B cell (primary cell): ENCODE measurements at regions not wholly inside any gene's neighbourhood (a gene's known extent, or its start where the extent isn't known, plus 50 kb on each side); places are given as distances from the start of the nearest gene placed in this dataset.
A peak's percentile ranks its signal among the peaks of the same experiment; 100 is the strongest.

ENCODE experiments used
- ATAC-seq: fragments of 200-7000 bp; cut with Tn5 transposase; one replicate; pipeline ENCODE4 v1.10.0; 2021; ENCODE audit warnings: low read depth, mild to moderate bottlenecking, moderate number of reproducible peaks, moderate library complexity
- CTCF ChIA-PET: fragments of 350-600 bp; sonication (Branson Sonifier 250); formaldehyde crosslinking; loops from one replicate; lab custom pipeline; 2021; ENCODE audit warnings: antibody characterized with exemption, inconsistent platforms; lab: Charles Lee
- POLR2A ChIA-PET: fragments of 350-600 bp; sonication (Branson Sonifier 250); formaldehyde crosslinking; loops from one replicate; lab custom pipeline; 2021; ENCODE audit warnings: antibody characterized with exemption; lab: Charles Lee
- DNase-seq: peaks from one replicate; pipeline ENCODE4 v3.0.0; 2013
- H2AFZ ChIP-seq: 2 replicates; pipeline ENCODE4 v1.6.1; 2012; ENCODE audit warnings: mild to moderate bottlenecking, low read depth, low read length; ENCODE audit not compliant: insufficient read depth, poor library complexity, severe bottlenecking
- H3K27ac ChIP-seq, 2 donors: 1 replicate in 1 of 2; 2 replicates in 1 of 2; pipeline ENCODE4 v1.5.1; 2012 to 2013; ENCODE audit warnings: low read length in 2 of 2, mild to moderate bottlenecking in 2 of 2, moderate library complexity in 1 of 2
- H3K27me3 ChIP-seq, 4 experiments: fragments of 200-600 bp in 1 of 4; sonication (generic) in 1 of 4; replicated peaks in 1 of 4; 1 replicate in 2 of 4; 2 replicates in 2 of 4; pipeline versions ENCODE4 v1.6.1 to v1.7.0; 2013 to 2016; ENCODE audit warnings: low read length in 3 of 4, mild to moderate bottlenecking in 2 of 4, mixed read lengths in 1 of 4, moderate library complexity in 1 of 4; ENCODE audit not compliant: insufficient read depth in 4 of 4, control insufficient read depth in 3 of 4; ENCODE audit errors: control extremely low read depth in 1 of 4
- H3K36me3 ChIP-seq, 2 experiments: replicated peaks in 1 of 2; 1 replicate in 1 of 2; 2 replicates in 1 of 2; pipeline versions ENCODE4 v1.6.1 to v1.7.1; 2013; ENCODE audit warnings: low read length in 1 of 2; ENCODE audit not compliant: insufficient read depth in 2 of 2, control insufficient read depth in 1 of 2; ENCODE audit errors: control extremely low read depth in 1 of 2, extremely low read depth in 1 of 2
- H3K4me1 ChIP-seq, 2 donors: fragments of 200-600 bp in 1 of 2; sonication (generic) in 1 of 2; 1 replicate in 1 of 2; 2 replicates in 1 of 2; pipeline versions ENCODE4 v1.5.1 to v1.6.1; 2013 to 2017; ENCODE audit warnings: low read length in 2 of 2; ENCODE audit not compliant: control insufficient read depth in 2 of 2, insufficient read depth in 2 of 2
- H3K4me2 ChIP-seq: replicated peaks from 2 replicates; pipeline ENCODE3; 2012; ENCODE audit warnings: mild to moderate bottlenecking, low read depth, low read length; ENCODE audit not compliant: poor library complexity, severe bottlenecking
- H3K4me3 ChIP-seq, 5 experiments: fragments of 200-600 bp in 1 of 5; sonication (generic) in 1 of 5; 1 replicate in 3 of 5; 2 replicates in 2 of 5; pipeline versions ENCODE4 v1.5.1 to v1.7.0; 2011 to 2016; ENCODE audit warnings: low read length in 4 of 5, mild to moderate bottlenecking in 4 of 5, low read depth in 2 of 5, control low read depth in 1 of 5, moderate library complexity in 1 of 5; ENCODE audit not compliant: insufficient read depth in 1 of 5; ENCODE audit errors: control extremely low read depth in 1 of 5, extremely low read depth in 1 of 5
- H3K79me2 ChIP-seq: fragments of 200-600 bp; sonication (generic); one replicate; pipeline ENCODE4 v1.6.0; 2016; ENCODE audit warnings: low read length; ENCODE audit not compliant: control insufficient read depth, insufficient read depth
- H3K9ac ChIP-seq: fragments of 200-600 bp; sonication (generic); 2 replicates; pipeline ENCODE4 v1.6.1; 2017; ENCODE audit warnings: mild to moderate bottlenecking, low read length, moderate library complexity
- H3K9me3 ChIP-seq, 3 donors: one replicate each; pipeline versions ENCODE4 v1.6.1 to v1.7.1; 2013; ENCODE audit warnings: low read length in 2 of 3; ENCODE audit not compliant: control insufficient read depth in 2 of 3, insufficient read depth in 1 of 3; ENCODE audit errors: control extremely low read depth in 1 of 3
- H4K20me1 ChIP-seq: 2 replicates; pipeline ENCODE4 v1.6.0; 2012; ENCODE audit warnings: mild to moderate bottlenecking, low read length; ENCODE audit not compliant: insufficient read depth, control insufficient read depth, poor library complexity, severe bottlenecking
- H3K27ac Mint-ChIP-seq: one replicate; pipeline ENCODE4 v1.8.0; 2021; ENCODE audit warnings: mixed read lengths
- H3K27me3 Mint-ChIP-seq: one replicate; pipeline ENCODE4 v1.8.0; 2021; ENCODE audit warnings: mixed read lengths
- H3K4me1 Mint-ChIP-seq: one replicate; pipeline ENCODE4 v1.8.0; 2021; ENCODE audit warnings: mixed read lengths
- H3K4me3 Mint-ChIP-seq: one replicate; pipeline ENCODE4 v1.8.0; 2021; ENCODE audit warnings: mixed read lengths
- H3K9me3 Mint-ChIP-seq: one replicate; pipeline ENCODE4 v1.8.0; 2022; ENCODE audit warnings: mixed read lengths; ENCODE audit not compliant: insufficient read depth
- EZH2 ChIP-seq: IDR thresholded peaks from 2 replicates; pipeline ENCODE4 v1.6.1; 2012; ENCODE audit warnings: borderline replicate concordance, low read depth, mild to moderate bottlenecking, moderate library complexity, low read length; ENCODE audit not compliant: insufficient read depth, poor library complexity, severe bottlenecking
- WGBS: methylation state at CpG from one replicate; pipeline ENCODE4 v1.1.5; 2013; ENCODE audit warnings: missing lambda C conversion rate; ENCODE audit not compliant: insufficient coverage; 5-methylcytosine and 5-hydroxymethylcytosine counted together
- intact Hi-C: fragments of 100-400 bp; cut with micrococcal nuclease; formaldehyde crosslinking; loops from one replicate; pipeline ENCODE4 v1.10.0; 2022
- TF ChIP-seq, protein P1 (sequence below): fragments of 200-600 bp; IDR thresholded peaks from one replicate; pipeline ENCODE4 v1.8.0; 2022; ENCODE audit warnings: antibody characterized with exemption, mild to moderate bottlenecking

DNA sequence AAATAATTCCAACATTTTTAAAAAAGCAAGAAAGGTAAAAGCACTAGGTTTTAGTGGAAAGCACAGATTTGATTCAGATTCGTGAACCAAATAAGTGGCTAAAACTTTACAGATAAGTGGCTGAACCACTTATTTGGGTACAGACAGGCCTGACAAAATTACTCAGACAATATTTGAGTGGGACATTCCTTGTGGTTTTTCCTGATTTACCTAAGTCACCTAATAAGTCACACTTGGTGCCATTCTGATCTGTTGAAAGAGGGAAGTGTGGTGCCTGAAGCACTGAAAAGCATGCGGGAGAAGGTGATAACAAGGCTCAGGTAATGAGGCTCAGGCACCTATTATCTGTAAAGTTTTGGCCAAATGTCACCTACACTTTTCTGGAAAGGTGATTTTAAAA, 81.6 kb upstream of the CD55 start:
- Histone ChIP-seq H3K36me3 (no peaks in the 10 kb centered on the region), H3K9ac (no peak overlapping the region), H3K4me3 (no peak overlapping the region), H2AFZ (no peak overlapping the region), H4K20me1 (no peaks in the 10 kb centered on the region), H3K79me2 (no peaks in the 10 kb centered on the region), H3K4me1 (no peaks in the 10 kb centered on the region), H3K27ac (no peak overlapping the region), H3K27me3 (no peaks in the 10 kb centered on the region), H3K4me2 (no peak overlapping the region), H3K9me3 (no peaks in the 10 kb centered on the region)
- ATAC-seq (no peak), DNase-seq (no peak)
- 100% methylated on average over 1 of the region's 2 CpGs for WGBS
- H3K4me3 Mint-ChIP-seq = no peak overlapping the region
- H3K27ac Mint-ChIP-seq = peak overlapping the region; percentile 47
- H3K27me3 Mint-ChIP-seq = peaks cover 3% of the 10 kb centered on the region
- no peaks in the 10 kb centered on the region for H3K4me1 Mint-ChIP-seq
- POLR2A ChIA-PET = no interaction called here
- H3K9me3 Mint-ChIP-seq = no peaks in the 10 kb centered on the region
- CTCF ChIA-PET = no interaction called here
- intact Hi-C loops = no loop called here
- no peak for TF ChIP-seq EZH2
- TF ChIP-seq, protein P1, sequence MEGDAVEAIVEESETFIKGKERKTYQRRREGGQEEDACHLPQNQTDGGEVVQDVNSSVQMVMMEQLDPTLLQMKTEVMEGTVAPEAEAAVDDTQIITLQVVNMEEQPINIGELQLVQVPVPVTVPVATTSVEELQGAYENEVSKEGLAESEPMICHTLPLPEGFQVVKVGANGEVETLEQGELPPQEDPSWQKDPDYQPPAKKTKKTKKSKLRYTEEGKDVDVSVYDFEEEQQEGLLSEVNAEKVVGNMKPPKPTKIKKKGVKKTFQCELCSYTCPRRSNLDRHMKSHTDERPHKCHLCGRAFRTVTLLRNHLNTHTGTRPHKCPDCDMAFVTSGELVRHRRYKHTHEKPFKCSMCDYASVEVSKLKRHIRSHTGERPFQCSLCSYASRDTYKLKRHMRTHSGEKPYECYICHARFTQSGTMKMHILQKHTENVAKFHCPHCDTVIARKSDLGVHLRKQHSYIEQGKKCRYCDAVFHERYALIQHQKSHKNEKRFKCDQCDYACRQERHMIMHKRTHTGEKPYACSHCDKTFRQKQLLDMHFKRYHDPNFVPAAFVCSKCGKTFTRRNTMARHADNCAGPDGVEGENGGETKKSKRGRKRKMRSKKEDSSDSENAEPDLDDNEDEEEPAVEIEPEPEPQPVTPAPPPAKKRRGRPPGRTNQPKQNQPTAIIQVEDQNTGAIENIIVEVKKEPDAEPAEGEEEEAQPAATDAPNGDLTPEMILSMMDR = no peak

DNA sequence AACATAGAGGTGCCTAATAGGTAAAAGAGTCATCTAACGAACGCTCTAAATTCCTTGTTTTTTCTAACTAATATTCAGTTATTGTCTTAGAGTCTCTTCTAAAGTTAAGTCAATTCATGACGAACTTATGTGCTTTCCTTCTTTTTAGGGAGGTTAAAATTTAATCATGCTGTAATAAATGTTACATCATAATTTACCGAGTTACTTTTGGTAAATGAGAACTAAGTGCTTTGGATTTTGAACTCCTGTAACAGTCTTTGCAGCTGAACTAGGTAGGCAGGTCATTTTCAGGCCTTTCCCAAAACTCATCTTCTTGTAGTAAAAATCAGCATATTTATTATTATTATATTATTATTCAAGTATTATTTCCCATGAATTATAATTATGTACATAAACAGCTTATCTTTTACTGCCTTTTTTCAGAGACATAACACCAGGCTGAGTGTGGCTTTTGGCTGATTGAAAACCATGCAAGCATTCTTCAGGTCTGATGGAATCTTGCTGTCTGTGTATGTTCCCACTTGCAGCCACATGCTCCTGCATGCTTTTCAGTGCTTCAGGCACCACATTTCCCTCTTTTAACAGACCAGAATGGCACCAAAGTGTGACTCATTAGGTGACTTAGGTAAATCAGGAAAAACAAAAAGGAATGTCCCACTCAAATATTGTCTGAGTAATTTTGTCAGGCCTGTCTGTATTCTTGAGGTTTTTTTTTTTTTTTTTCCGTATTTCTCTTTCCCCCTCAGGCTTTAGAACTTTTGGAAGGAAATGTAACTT, 81.0 kb upstream of the CD55 start:
- ATAC-seq = no peak
- no peak overlapping the region for H3K4me3 ChIP-seq

More for the DNA sequence above, 81.0 kb upstream of the CD55 start:
- Histone ChIP-seq H3K27ac (no peak overlapping the region), H3K79me2 (no peaks in the 10 kb centered on the region), H4K20me1 (no peaks in the 10 kb centered on the region), H2AFZ (no peak overlapping the region), H3K4me1 (no peaks in the 10 kb centered on the region), H3K36me3 (no peaks in the 10 kb centered on the region), H3K4me2 (no peak overlapping the region), H3K27me3 (no peaks in the 10 kb centered on the region), H3K9me3 (no peaks in the 10 kb centered on the region), H3K9ac (no peak overlapping the region)
- DNase-seq = no peak
- intact Hi-C loops = no loop called here
- no peaks in the 10 kb centered on the region for H3K9me3 Mint-ChIP-seq
- H3K4me1 Mint-ChIP-seq = no peaks in the 10 kb centered on the region
- H3K4me3 Mint-ChIP-seq = no peak overlapping the region
- no peak overlapping the region for H3K27ac Mint-ChIP-seq
- no CpG with 5 or more reads among the region's 5 CpGs for WGBS
- no peak for TF ChIP-seq EZH2
- TF ChIP-seq, protein P1 = no peak
- CTCF ChIA-PET = no interaction called here
- H3K27me3 Mint-ChIP-seq = peaks cover 3% of the 10 kb centered on the region
- POLR2A ChIA-PET = no interaction called here
